Adrenal gland (tissue), 5 donors: ENCODE measurements at regions not wholly inside any gene's neighbourhood (a gene's known extent, or its start where the extent isn't known, plus 50 kb on each side); places are given as distances from the start of the nearest gene placed in this dataset.

Source experiments
- CTCF ChIP-seq, 6 experiments: fragments of 450-650 bp in 4 of 6; fragments of 200-600 bp in 2 of 6; sonication (generic) in 1 of 6; IDR thresholded peaks; 1 replicate in 5 of 6; 2 replicates in 1 of 6; pipeline versions ENCODE4 v1.5.1 to v1.8.0; 2016 to 2021; ENCODE audit warnings: antibody characterized with exemption in 6 of 6, mild to moderate bottlenecking in 2 of 6, moderate library complexity in 1 of 6
- POLR2A ChIP-seq, 2 donors: fragments of 450-650 bp; IDR thresholded peaks; one replicate each; pipeline ENCODE4 v1.6.1; 2017; ENCODE audit warnings: antibody characterized with exemption in 2 of 2, mild to moderate bottlenecking in 2 of 2, moderate library complexity in 1 of 2
- donor health status: DM: no; HTN: no; CAD: no.

- TF ChIP-seq POLR2A (IDR thresholded peaks at IDR 0.05) (no peak), CTCF (IDR thresholded peaks at IDR 0.05) (no peak)
Observed at GRCh38 chr2:234623521-234623991, 126.7 kb upstream of the ARL4C start.
